Caco-2 (cell line): ENCODE measurements at regions not wholly inside any gene's neighbourhood (a gene's known extent, or its start where the extent isn't known, plus 50 kb on each side); places are given as distances from the start of the nearest gene placed in this dataset.
A peak's percentile ranks its signal among the peaks of the same experiment; 100 is the strongest.

Experiments used
- BruUV-seq: library from RNA; stranded (reverse); fragments of 400-500 nt; replicated peaks from 2 replicates; lab custom pipeline; 2021; lab: Mats Ljungman, UMichigan
- CTCF ChIA-PET: fragments of 300-600 bp; sonication (Branson Sonifier 250); formaldehyde crosslinking; loops from one replicate; lab custom pipeline; 2022; ENCODE audit warnings: antibody characterized with exemption; lab: Charles Lee
- POLR2A ChIA-PET: fragments of 300-600 bp; sonication (Branson Sonifier 250); formaldehyde crosslinking; loops from one replicate; lab custom pipeline; 2022; ENCODE audit warnings: antibody characterized with exemption; lab: Charles Lee
- DNase-seq, 2 experiments: peaks; one replicate each; pipeline versions ENCODE4 v3.0.0 to v3.0.0-alpha.2; 2020 to 2022
- H3K27me3 ChIP-seq: replicated peaks from 2 replicates; pipeline ENCODE4 v1.6.0; 2011; ENCODE audit warnings: low read length; ENCODE audit not compliant: control insufficient read depth, insufficient read depth
- H3K36me3 ChIP-seq: 2 replicates; pipeline ENCODE4 v1.5.1; 2011; ENCODE audit warnings: low read length; ENCODE audit not compliant: control insufficient read depth, insufficient read depth
- H3K4me1 ChIP-seq: fragments of 250-450 bp; sonication (Bioruptor Pico); 2 replicates; pipeline ENCODE4 v1.5.1; 2020; ENCODE audit warnings: mild to moderate bottlenecking
- H3K4me3 ChIP-seq: 2 replicates; pipeline ENCODE4 v1.5.1; 2011; ENCODE audit warnings: low read depth, mild to moderate bottlenecking, control low read depth, low read length
- H3K9me3 ChIP-seq: fragments of 250-450 bp; sonication (Bioruptor Pico); 2 replicates; pipeline ENCODE4 v1.5.1; 2020; ENCODE audit warnings: mild to moderate bottlenecking, moderate library complexity
- H3K27ac Mint-ChIP-seq: one replicate; pipeline ENCODE4 v1.8.0; 2022; ENCODE audit warnings: mixed read lengths; ENCODE audit not compliant: unreplicated experiment
- H3K27me3 Mint-ChIP-seq: one replicate; pipeline ENCODE4 v1.8.0; 2022; ENCODE audit warnings: mixed read lengths; ENCODE audit not compliant: insufficient read depth, unreplicated experiment
- H3K36me3 Mint-ChIP-seq: one replicate; pipeline ENCODE4 v1.8.0; 2022; ENCODE audit warnings: mild to moderate bottlenecking, mixed read lengths; ENCODE audit not compliant: insufficient read depth, unreplicated experiment
- H3K4me1 Mint-ChIP-seq: one replicate; pipeline ENCODE4 v1.8.0; 2022; ENCODE audit warnings: low read depth, mixed read lengths; ENCODE audit not compliant: unreplicated experiment
- H3K4me3 Mint-ChIP-seq: one replicate; pipeline ENCODE4 v1.8.0; 2022; ENCODE audit warnings: mild to moderate bottlenecking, moderate library complexity, mixed read lengths; ENCODE audit not compliant: unreplicated experiment
- H3K9me3 Mint-ChIP-seq: one replicate; pipeline ENCODE4 v1.8.0; 2022; ENCODE audit warnings: mixed read lengths; ENCODE audit not compliant: unreplicated experiment
- CTCF ChIP-seq, 2 experiments: fragments of 200-600 bp in 1 of 2; IDR thresholded peaks; 1 replicate in 1 of 2; 2 replicates in 1 of 2; pipeline versions ENCODE4 v1.5.1 to v1.8.0; 2011 to 2022; ENCODE audit warnings: antibody characterized with exemption in 1 of 2, control low read depth in 1 of 2, inconsistent platforms in 1 of 2, low read depth in 1 of 2, low read length in 1 of 2, mild to moderate bottlenecking in 1 of 2, moderate library complexity in 1 of 2; ENCODE audit not compliant: insufficient read depth in 1 of 2, severe bottlenecking in 1 of 2, unreplicated experiment in 1 of 2
- intact Hi-C: fragments of 100-400 bp; cut with micrococcal nuclease; formaldehyde crosslinking; loops from one replicate; pipeline ENCODE4 v1.10.0; 2022; ENCODE audit not compliant: unreplicated experiment

GRCh38 chr4:134911941-134912340, 710.4 kb upstream of the PABPC4L start:
- no peaks in the 10 kb centered on the region for H3K9me3 ChIP-seq
- ChIA-PET POLR2A (no interaction called here), CTCF (no interaction called here)
- H3K9me3 Mint-ChIP-seq: no peaks in the 10 kb centered on the region
- H3K27ac Mint-ChIP-seq: no peak overlapping the region
- H3K4me1 Mint-ChIP-seq: no peaks in the 10 kb centered on the region
- H3K27me3 Mint-ChIP-seq: no peaks in the 10 kb centered on the region
- BruUV-seq: no TSS peak
- H3K27me3 ChIP-seq: no peaks in the 10 kb centered on the region
- no peak overlapping the region for H3K4me3 ChIP-seq
- H3K4me3 Mint-ChIP-seq: no peak overlapping the region
- TF ChIP-seq CTCF (IDR thresholded peaks at IDR 0.05; ENCODE audit: insufficient read depth in 1 of 2, low read depth in 1 of 2, low read length in 1 of 2, severe bottlenecking in 1 of 2, unreplicated experiment in 1 of 2): no peak
- no peaks in the 10 kb centered on the region for H3K4me1 ChIP-seq
- intact Hi-C loops: no loop called here
- H3K36me3 ChIP-seq: no peaks in the 10 kb centered on the region
- DNase-seq: no peak
- no peaks in the 10 kb centered on the region for H3K36me3 Mint-ChIP-seq

- BruUV-seq: no TSS peak
- no peak overlapping the region for H3K4me3 Mint-ChIP-seq
- H3K27ac Mint-ChIP-seq: no peak overlapping the region
- ChIA-PET CTCF (interaction anchor here (0.6 kb wide), 1 partner anchor 35 kb away, joined by 5 read pairs; no protein-coding TSS in a partner anchor), POLR2A (no interaction called here)
- no peaks in the 10 kb centered on the region for H3K4me1 ChIP-seq
- H3K4me1 Mint-ChIP-seq: no peaks in the 10 kb centered on the region
- H3K9me3 ChIP-seq: no peaks in the 10 kb centered on the region
- no peak overlapping the region for H3K4me3 ChIP-seq
- peak in 1 of 2 experiments; percentile 18 for DNase-seq
- H3K27me3 ChIP-seq: no peaks in the 10 kb centered on the region
- intact Hi-C loops: loop anchor here (1.0 to 5.0 kb wide), 2 partner anchors 129 to 436 kb away; no protein-coding TSS in a partner anchor
- peak; percentile 42 to 57 for TF ChIP-seq CTCF (IDR thresholded peaks at IDR 0.05; ENCODE audit: insufficient read depth in 1 of 2, low read depth in 1 of 2, low read length in 1 of 2, severe bottlenecking in 1 of 2, unreplicated experiment in 1 of 2)
- no peaks in the 10 kb centered on the region for H3K9me3 Mint-ChIP-seq
- no peaks in the 10 kb centered on the region for H3K36me3 Mint-ChIP-seq
- no peaks in the 10 kb centered on the region for H3K36me3 ChIP-seq
- no peaks in the 10 kb centered on the region for H3K27me3 Mint-ChIP-seq
These were observed 704.9 kb upstream of the PABPC4L start for GRCh38 chr4:134906404-134907023.

GRCh38 chr4:134905061-134905460, 703.5 kb upstream of the PABPC4L start:
- intact Hi-C loops: loop anchor here (1.0 to 5.0 kb wide), 2 partner anchors 128 to 513 kb away; no protein-coding TSS in a partner anchor
- Mint-ChIP-seq H3K4me3 (no peak overlapping the region), H3K36me3 (no peaks in the 10 kb centered on the region), H3K4me1 (no peaks in the 10 kb centered on the region), H3K9me3 (no peaks in the 10 kb centered on the region), H3K27ac (no peak overlapping the region), H3K27me3 (no peaks in the 10 kb centered on the region)
- POLR2A ChIA-PET: no interaction called here
- BruUV-seq: no TSS peak
- Histone ChIP-seq H3K4me1 (no peaks in the 10 kb centered on the region), H3K9me3 (no peaks in the 10 kb centered on the region), H3K36me3 (no peaks in the 10 kb centered on the region), H3K4me3 (no peak overlapping the region), H3K27me3 (no peaks in the 10 kb centered on the region)
- CTCF ChIA-PET: no interaction called here
- no peak for TF ChIP-seq CTCF (IDR thresholded peaks at IDR 0.05; ENCODE audit: insufficient read depth in 1 of 2, low read depth in 1 of 2, low read length in 1 of 2, severe bottlenecking in 1 of 2, unreplicated experiment in 1 of 2)
- DNase-seq: no peak
